ENCODE measurements at regions not wholly inside any gene's neighbourhood (a gene's known extent, or its start where the extent isn't known, plus 50 kb on each side); places are given as distances from the start of the nearest gene placed in this dataset.

DNA sequence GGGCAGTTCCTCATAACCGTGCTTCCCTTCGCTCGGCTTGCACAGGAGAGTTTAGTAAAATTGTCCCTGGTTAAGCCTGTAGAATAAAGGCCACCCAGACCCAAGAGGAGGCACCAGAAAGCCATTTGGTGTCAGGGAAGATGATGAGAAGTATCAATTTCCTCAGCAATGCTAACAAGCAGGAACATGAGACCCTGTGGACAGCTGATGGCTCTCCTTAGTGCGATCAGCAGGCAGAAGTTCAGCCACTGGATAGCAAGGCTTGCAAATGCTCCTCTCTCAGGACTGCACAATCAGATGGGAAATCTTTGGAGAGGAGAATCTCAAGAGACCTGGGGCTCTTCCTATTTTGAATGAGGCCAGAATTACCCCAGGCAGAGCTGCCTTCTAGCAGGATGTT lies 261.1 kb upstream of the DYNLRB2 start:
- Mint-ChIP-seq H3K4me1 (no peaks in the 10 kb centered on the region), H3K4me3 (no peak overlapping the region), H3K36me3 (ENCODE audit: insufficient read depth) (no peaks in the 10 kb centered on the region), H3K27ac (ENCODE audit: low read depth) (no peak overlapping the region), H3K9me3 (no peaks in the 10 kb centered on the region), H3K27me3 (peaks cover 49% of the 10 kb centered on the region)
- no peak for DNase-seq (ENCODE audit: low spot score in 2 of 2)
- no peak for ATAC-seq (replicated peaks; ENCODE audit: extremely low read depth, poor library complexity, severe bottlenecking)

DNA sequence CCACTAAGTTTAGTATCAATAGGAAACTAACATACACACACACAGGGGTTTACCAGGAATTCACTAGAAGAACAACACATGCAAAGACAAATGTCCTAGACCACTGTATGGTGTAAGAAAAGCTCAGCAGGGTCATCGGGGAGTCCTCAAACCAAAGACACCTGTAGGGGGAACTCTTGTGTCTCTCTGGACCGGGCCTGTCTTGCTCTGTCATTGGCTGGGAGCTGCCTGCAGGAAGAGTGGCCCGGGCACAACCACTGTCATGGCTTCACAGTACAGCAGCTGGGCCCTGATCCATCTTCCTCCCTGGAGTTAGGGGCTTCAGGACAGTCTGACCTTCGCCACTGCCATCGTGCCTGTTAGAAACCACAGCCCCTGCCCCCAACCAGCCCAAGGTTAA lies 263.6 kb upstream of the DYNLRB2 start:
- Mint-ChIP-seq H3K4me1 (no peaks in the 10 kb centered on the region), H3K27me3 (peaks cover 43% of the 10 kb centered on the region), H3K27ac (ENCODE audit: low read depth) (no peak overlapping the region), H3K36me3 (ENCODE audit: insufficient read depth) (no peaks in the 10 kb centered on the region), H3K9me3 (no peaks in the 10 kb centered on the region), H3K4me3 (no peak overlapping the region)
- ATAC-seq (replicated peaks; ENCODE audit: extremely low read depth, poor library complexity, severe bottlenecking) (no peak), DNase-seq (ENCODE audit: low spot score in 2 of 2) (no peak)

GRCh38 chr16:80274576-80275191 lies 266.1 kb upstream of the DYNLRB2 start:
- DNase-seq (ENCODE audit: low spot score in 2 of 2): no peak
- no peak for ATAC-seq (replicated peaks; ENCODE audit: extremely low read depth, poor library complexity, severe bottlenecking)
- Mint-ChIP-seq H3K27ac (ENCODE audit: low read depth) (no peak overlapping the region), H3K4me1 (no peaks in the 10 kb centered on the region), H3K9me3 (no peaks in the 10 kb centered on the region), H3K36me3 (ENCODE audit: insufficient read depth) (no peaks in the 10 kb centered on the region), H3K4me3 (no peak overlapping the region), H3K27me3 (peaks cover 40% of the 10 kb centered on the region)

- no peak for ATAC-seq (replicated peaks; ENCODE audit: extremely low read depth, poor library complexity, severe bottlenecking)
- Mint-ChIP-seq H3K27me3 (peaks cover 40% of the 10 kb centered on the region), H3K4me3 (no peak overlapping the region), H3K9me3 (no peaks in the 10 kb centered on the region), H3K36me3 (ENCODE audit: insufficient read depth) (no peaks in the 10 kb centered on the region), H3K27ac (ENCODE audit: low read depth) (no peak overlapping the region), H3K4me1 (no peaks in the 10 kb centered on the region)
- DNase-seq (ENCODE audit: low spot score in 2 of 2): no peak
Measured at GRCh38 chr16:80273635-80274538, 266.9 kb upstream of the DYNLRB2 start.

DNA sequence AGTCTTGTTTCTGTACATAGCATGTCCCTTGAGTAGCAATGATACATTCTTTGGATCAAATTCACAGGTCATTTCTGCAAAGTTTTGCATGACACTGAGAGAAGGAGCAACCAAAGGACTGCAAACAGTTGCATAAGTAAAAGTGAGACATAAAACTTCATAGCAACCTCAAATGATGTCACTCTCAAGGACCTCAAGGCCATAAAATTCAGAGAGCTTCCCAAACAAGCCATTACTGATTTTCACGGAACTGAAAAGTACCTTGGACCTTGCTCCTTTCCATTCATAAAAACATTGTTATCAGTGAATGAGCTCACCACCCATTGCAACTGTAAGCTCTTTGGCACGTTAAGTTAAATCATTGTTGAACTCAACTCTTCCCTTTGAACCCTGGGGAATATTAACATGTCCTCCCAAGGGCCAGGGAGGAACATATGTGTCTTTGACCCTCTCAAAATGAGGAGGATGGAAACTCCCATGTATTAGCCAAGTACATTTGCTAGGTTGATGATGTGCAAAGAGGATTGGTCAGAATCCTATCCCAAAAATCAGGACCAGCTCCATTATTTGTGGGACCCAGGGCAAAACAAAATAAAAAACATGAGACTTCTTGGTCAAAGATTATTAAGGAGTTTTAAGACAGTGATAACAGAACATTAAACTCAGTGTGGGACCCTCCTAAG lies 275.0 kb upstream of the DYNLRB2 start:
- H3K4me3 Mint-ChIP-seq: no peak overlapping the region
- no peaks in the 10 kb centered on the region for H3K9me3 Mint-ChIP-seq
- peaks cover 37% of the 10 kb centered on the region for H3K27me3 Mint-ChIP-seq
- no peak overlapping the region for H3K27ac Mint-ChIP-seq (ENCODE audit: low read depth)
- no peaks in the 10 kb centered on the region for H3K36me3 Mint-ChIP-seq (ENCODE audit: insufficient read depth)
- peaks cover 5% of the 10 kb centered on the region for H3K4me1 Mint-ChIP-seq
- no peak for DNase-seq (ENCODE audit: low spot score in 2 of 2)
- no peak for ATAC-seq (replicated peaks; ENCODE audit: extremely low read depth, poor library complexity, severe bottlenecking)

DNA sequence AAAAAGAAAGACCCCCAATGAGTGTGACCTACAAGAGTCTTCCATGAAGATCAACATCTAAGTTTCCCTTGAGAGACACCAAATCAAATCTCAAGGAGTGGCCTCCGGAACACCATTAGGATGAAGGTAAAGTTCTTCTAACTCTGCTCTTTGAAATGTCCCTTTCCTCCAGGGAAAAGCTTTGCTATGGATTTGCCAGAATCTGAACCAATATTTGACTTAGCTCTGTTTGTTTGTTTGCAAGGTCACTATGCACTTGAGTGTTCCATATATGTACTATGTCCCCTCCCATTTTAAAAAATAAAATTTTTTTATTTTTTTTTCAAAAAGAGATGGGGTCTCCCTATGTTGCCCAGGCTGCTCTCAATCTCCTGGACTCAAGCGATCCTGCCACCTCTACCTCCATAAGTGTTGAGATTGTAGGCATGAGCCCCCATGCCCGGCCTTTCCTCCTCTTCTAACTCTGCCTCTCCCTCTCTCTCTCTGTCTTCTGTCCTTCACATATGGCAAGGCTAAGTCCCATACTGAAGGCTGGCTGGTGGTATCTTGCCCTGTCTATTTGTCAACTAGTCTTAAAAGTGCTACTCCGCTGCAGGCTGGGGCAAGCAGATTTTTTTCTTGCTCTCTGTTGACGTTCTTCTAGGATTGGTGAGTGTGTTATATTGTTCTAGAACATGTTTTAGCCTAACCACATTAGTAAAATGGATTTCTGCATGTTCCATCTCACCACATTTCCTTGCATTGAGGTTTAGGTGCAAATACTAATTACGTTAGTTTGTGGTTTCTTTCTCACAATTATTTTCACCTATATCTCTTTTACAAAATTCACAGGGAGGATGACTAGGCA lies 276.7 kb upstream of the DYNLRB2 start:
- Mint-ChIP-seq H3K36me3 (ENCODE audit: insufficient read depth) (peaks cover 2% of the 10 kb centered on the region), H3K4me3 (no peak overlapping the region), H3K4me1 (peaks cover 5% of the 10 kb centered on the region), H3K27ac (ENCODE audit: low read depth) (no peak overlapping the region), H3K9me3 (no peaks in the 10 kb centered on the region), H3K27me3 (peaks cover 46% of the 10 kb centered on the region)
- DNase-seq (ENCODE audit: low spot score in 2 of 2) (no peak), ATAC-seq (replicated peaks; ENCODE audit: extremely low read depth, poor library complexity, severe bottlenecking) (no peak)

DNA sequence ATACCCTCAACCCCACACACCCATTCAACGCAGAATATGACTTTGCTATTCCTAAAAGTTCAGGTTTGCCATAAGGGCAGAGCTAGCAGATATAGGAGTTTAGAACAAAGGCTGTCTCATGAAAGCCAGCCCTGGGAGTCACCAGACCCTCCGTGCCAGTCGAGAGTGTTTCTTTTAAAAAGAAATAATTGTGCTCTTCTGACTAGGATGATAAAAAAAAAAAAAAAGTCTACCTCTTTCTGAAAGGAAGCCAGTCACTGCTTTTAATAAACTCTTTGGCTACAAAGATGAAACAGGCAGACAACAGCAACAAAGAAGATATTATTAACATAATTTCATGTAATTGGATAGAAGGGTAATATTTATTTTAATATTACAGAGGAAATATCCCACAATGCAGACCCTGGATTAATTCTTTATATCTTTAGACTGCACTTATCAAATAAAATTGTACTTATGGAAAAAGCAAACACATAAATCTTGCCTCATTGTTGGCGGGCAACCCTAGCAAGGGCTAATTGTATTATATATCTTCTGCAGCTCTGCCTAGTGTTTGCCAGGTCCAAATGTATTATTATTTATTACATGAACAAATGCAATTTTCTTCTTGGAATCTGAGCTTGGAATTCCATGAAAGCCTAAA lies 277.5 kb upstream of the DYNLRB2 start:
- DNase-seq (ENCODE audit: low spot score in 2 of 2): no peak
- Mint-ChIP-seq H3K36me3 (ENCODE audit: insufficient read depth) (peaks cover 2% of the 10 kb centered on the region), H3K4me3 (no peak overlapping the region), H3K4me1 (peaks cover 5% of the 10 kb centered on the region), H3K9me3 (no peaks in the 10 kb centered on the region), H3K27me3 (peaks cover 42% of the 10 kb centered on the region), H3K27ac (ENCODE audit: low read depth) (no peak overlapping the region)
- no peak for ATAC-seq (replicated peaks; ENCODE audit: extremely low read depth, poor library complexity, severe bottlenecking)

- H3K4me1 Mint-ChIP-seq: peaks cover 5% of the 10 kb centered on the region
- peaks cover 19% of the 10 kb centered on the region for H3K27me3 Mint-ChIP-seq
- no peak overlapping the region for H3K27ac Mint-ChIP-seq (ENCODE audit: low read depth)
- H3K36me3 Mint-ChIP-seq (ENCODE audit: insufficient read depth): peaks cover 2% of the 10 kb centered on the region
- H3K4me3 Mint-ChIP-seq: no peak overlapping the region
- no peak for ATAC-seq (replicated peaks; ENCODE audit: extremely low read depth, poor library complexity, severe bottlenecking)
- H3K9me3 Mint-ChIP-seq: no peaks in the 10 kb centered on the region
- DNase-seq (ENCODE audit: low spot score in 2 of 2): no peak
Measured at GRCh38 chr16:80260906-80261311, 279.9 kb upstream of the DYNLRB2 start.

GRCh38 chr16:80259290-80259805 lies 281.4 kb upstream of the DYNLRB2 start:
- no peak overlapping the region for H3K27ac Mint-ChIP-seq (ENCODE audit: low read depth)
- H3K27me3 Mint-ChIP-seq: peaks cover 17% of the 10 kb centered on the region
- DNase-seq (ENCODE audit: low spot score in 2 of 2): no peak
- no peaks in the 10 kb centered on the region for H3K9me3 Mint-ChIP-seq
- H3K36me3 Mint-ChIP-seq (ENCODE audit: insufficient read depth): peaks cover 2% of the 10 kb centered on the region
- H3K4me1 Mint-ChIP-seq: peaks cover 4% of the 10 kb centered on the region
- H3K4me3 Mint-ChIP-seq: no peak overlapping the region
- ATAC-seq (replicated peaks; ENCODE audit: extremely low read depth, poor library complexity, severe bottlenecking): no peak

DNA sequence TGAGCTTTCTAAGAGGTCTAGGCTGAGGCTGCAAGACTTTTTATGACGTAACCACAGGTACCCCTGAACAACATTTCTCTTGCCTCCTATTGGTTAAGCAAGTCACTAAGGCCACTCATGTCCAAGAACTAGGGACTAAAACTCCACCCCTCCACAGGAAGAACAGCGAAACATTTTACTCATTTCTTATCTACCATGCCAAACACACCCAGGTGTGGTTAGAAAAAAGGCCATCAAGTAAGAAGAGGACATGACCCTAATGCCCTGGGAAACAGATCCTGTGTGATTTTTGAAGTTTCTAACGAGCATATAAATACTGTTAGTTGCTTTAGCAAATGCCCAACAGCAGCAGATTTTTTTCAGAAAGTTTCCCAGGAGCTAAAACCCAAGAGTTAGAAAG lies 282.4 kb upstream of the DYNLRB2 start:
- H3K4me3 Mint-ChIP-seq: no peak overlapping the region
- peaks cover 4% of the 10 kb centered on the region for H3K36me3 Mint-ChIP-seq (ENCODE audit: insufficient read depth)
- peaks cover 25% of the 10 kb centered on the region for H3K27me3 Mint-ChIP-seq
- DNase-seq (ENCODE audit: low spot score in 2 of 2) (no peak), ATAC-seq (replicated peaks; ENCODE audit: extremely low read depth, poor library complexity, severe bottlenecking) (no peak)
- H3K4me1 Mint-ChIP-seq: no peaks in the 10 kb centered on the region
- no peak overlapping the region for H3K27ac Mint-ChIP-seq (ENCODE audit: low read depth)
- no peaks in the 10 kb centered on the region for H3K9me3 Mint-ChIP-seq

DNA sequence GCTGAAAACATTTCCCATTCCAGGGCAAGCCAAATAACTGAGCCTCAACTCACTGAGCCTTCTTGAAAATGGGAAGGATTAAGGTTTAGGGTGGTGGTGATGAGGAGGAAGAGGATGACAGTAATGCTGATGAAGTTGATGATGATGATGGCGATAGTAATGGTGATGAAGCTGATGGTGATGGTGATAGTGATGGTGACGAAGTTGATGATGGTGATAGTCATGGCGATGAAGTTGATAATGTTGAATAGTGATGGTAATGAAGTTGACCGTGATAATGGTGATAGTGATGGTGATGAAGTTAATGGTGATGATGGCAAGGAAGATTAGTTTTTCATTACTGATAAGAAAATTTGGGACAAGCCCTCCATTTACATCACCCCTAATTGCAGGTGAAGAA lies 285.8 kb upstream of the DYNLRB2 start:
- peaks cover 4% of the 10 kb centered on the region for H3K36me3 Mint-ChIP-seq (ENCODE audit: insufficient read depth)
- H3K4me1 Mint-ChIP-seq: no peaks in the 10 kb centered on the region
- ATAC-seq (replicated peaks; ENCODE audit: extremely low read depth, poor library complexity, severe bottlenecking) (no peak), DNase-seq (ENCODE audit: low spot score in 2 of 2) (no peak)
- peaks cover 43% of the 10 kb centered on the region for H3K27me3 Mint-ChIP-seq
- H3K27ac Mint-ChIP-seq (ENCODE audit: low read depth): no peak overlapping the region
- H3K9me3 Mint-ChIP-seq: no peaks in the 10 kb centered on the region
- H3K4me3 Mint-ChIP-seq: no peak overlapping the region

GRCh38 chr16:80253741-80254140 lies 287.1 kb upstream of the DYNLRB2 start:
- H3K27me3 Mint-ChIP-seq: peaks cover 43% of the 10 kb centered on the region
- no peak overlapping the region for H3K4me3 Mint-ChIP-seq
- ATAC-seq (replicated peaks; ENCODE audit: extremely low read depth, poor library complexity, severe bottlenecking) (no peak), DNase-seq (ENCODE audit: low spot score in 2 of 2) (no peak)
- no peaks in the 10 kb centered on the region for H3K9me3 Mint-ChIP-seq
- no peak overlapping the region for H3K27ac Mint-ChIP-seq (ENCODE audit: low read depth)
- peaks cover 2% of the 10 kb centered on the region for H3K36me3 Mint-ChIP-seq (ENCODE audit: insufficient read depth)
- no peaks in the 10 kb centered on the region for H3K4me1 Mint-ChIP-seq

Measured in central memory CD8-positive, alpha-beta T cell (primary cell).